Mesodermal cell (in vitro differentiated cells): ENCODE measurements at regions not wholly inside any gene's neighbourhood (a gene's known extent, or its start where the extent isn't known, plus 50 kb on each side); places are given as distances from the start of the nearest gene placed in this dataset.

Experiments
- H3K27ac ChIP-seq: 2 replicates; pipeline ENCODE4 v1.7.0; 2013; ENCODE audit warnings: mild to moderate bottlenecking, low read depth, low read length, moderate library complexity; ENCODE audit not compliant: severe bottlenecking
- H3K36me3 ChIP-seq: 2 replicates; pipeline ENCODE4 v1.7.1; 2013; ENCODE audit warnings: mild to moderate bottlenecking, low read length, moderate library complexity; ENCODE audit not compliant: control insufficient read depth, insufficient read depth
- H3K4me1 ChIP-seq: one replicate; pipeline ENCODE4 v1.7.1; 2013; ENCODE audit warnings: mild to moderate bottlenecking, low read length; ENCODE audit not compliant: insufficient read depth, control insufficient read depth, poor library complexity, severe bottlenecking
- H3K4me3 ChIP-seq: 2 replicates; pipeline ENCODE4 v1.7.0; 2013; ENCODE audit warnings: low read length, control low read depth, mild to moderate bottlenecking; ENCODE audit not compliant: insufficient read depth, poor library complexity, severe bottlenecking; ENCODE audit errors: extremely low read depth
- H3K9me3 ChIP-seq: 2 replicates; pipeline ENCODE4 v1.7.1; 2013; ENCODE audit warnings: mild to moderate bottlenecking, low read length, moderate library complexity; ENCODE audit not compliant: control insufficient read depth
- WGBS, 2 experiments: methylation state at CpG; one replicate each; pipeline ENCODE4 v1.1.5; 2013; ENCODE audit warnings: missing lambda C conversion rate in 2 of 2; ENCODE audit not compliant: insufficient coverage in 2 of 2; 5-methylcytosine and 5-hydroxymethylcytosine counted together

DNA sequence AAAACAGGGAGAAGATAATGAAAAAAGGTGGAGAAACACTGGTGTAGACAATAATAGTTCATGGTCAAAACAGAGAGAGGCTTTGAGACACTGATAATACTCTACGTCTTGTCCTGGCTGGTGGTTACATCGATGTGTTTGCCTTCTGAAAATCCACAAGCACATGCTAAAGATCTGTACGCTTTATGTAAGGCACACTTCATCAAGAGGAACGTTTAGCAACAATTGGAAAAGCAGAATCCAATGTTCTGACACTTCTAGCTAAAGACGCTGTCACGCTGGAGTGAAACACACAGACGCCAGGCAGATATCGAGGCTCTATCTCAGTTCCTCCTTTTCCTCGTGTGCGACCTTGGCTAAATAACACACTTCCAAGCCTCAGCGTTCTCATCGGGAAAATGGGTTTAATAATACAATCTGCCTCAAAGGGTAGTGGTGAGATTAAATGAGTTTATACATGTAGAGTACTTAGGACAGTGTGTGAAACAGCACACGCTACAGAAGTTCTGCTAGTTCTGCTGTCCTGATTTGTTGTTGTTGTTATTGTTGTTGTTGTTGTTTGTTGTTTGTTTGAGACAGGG, 386.1 kb downstream of the SETD4 start:
- Histone ChIP-seq H3K9me3 (no peaks in the 10 kb centered on the region), H3K36me3 (no peaks in the 10 kb centered on the region), H3K27ac (no peak overlapping the region), H3K4me1 (no peaks in the 10 kb centered on the region), H3K4me3 (no peak overlapping the region)
- 90 to 93% methylated on average over 8 to 13 of the region's 13 CpGs for WGBS, 2 experiments

DNA sequence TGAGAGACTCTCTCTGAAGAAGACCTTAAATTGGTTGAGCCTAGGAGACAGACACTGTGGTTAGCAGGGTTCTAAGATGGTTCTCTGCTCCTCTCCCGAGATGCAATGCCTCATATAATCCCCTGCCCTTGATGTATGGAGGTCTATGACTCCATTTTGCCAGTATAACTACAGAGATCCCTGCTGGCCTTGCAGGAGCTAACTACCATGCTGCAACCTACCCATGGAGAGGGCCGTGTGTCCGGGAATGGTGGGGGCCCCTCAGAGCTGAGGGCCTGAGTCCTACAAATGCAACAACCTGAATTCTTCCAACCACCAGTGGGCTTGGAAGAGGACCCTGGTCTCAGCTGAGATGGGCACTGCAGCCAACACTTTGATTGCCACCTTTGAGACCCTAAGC, 388.0 kb downstream of the SETD4 start:
- H3K36me3 ChIP-seq = no peaks in the 10 kb centered on the region
- no peaks in the 10 kb centered on the region for H3K9me3 ChIP-seq
- 78 to 95% methylated on average over 2 of the region's 3 CpGs for WGBS, 2 experiments
- no peak overlapping the region for H3K4me3 ChIP-seq
- H3K27ac ChIP-seq = no peak overlapping the region
- H3K4me1 ChIP-seq = no peaks in the 10 kb centered on the region

DNA sequence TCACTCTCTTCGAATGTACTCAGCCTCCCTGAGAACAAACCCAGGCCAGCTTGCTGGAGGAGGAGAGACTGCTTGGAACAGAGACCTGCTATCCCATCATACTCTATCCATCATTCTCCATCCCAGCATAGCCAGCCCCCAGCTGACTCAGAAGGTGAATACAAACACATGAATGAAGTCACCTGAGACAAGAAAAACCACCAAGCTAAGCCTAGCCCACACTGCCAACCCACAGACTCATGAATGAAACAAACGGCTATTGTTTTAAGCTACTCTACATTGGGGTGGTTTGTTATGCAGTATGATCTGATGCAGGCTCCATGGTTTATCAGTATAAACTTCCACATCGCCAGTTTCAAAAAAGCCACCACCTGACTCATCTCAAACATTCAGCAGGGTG, 395.6 kb downstream of the SETD4 start:
- WGBS, 2 experiments = 80% methylated on average over 1 of the region's 3 CpGs; no CpG with 5 or more reads in 1 of the 2 experiments

DNA sequence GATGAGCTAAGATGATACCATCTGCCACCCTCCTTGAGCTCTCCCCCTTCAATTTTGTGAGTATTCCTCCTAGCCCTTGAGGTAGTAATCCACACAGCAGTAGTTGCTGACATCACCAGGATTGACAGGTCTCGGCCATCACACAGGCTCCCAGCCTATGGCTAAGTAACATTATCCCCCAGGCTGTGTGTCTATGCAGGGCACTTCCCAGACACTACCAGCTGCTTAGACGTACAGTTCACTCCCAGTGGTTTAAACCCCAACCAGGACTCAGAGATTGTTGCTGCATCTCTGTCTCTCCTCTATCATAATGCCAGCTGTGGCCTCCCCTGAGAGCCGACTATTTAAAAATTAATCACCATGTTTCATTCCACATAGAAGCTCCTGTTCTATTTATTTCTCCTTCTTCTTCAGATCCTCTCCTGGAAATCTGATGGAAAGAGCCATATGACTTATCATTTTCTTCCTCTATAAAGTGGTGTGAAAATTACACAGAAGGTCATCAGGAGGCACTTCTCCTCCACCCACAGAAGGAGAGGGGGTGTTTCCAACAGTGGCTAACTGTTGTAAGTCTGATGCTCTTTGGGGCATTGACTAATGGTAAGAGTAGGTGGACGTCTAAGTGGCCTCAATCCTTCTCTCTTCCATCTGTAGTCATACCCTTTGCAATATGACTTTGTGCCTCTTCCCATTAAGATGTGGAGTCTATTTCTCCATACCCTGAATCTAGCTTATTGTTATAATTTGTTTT, 396.3 kb downstream of the SETD4 start:
- H3K9me3 ChIP-seq = no peaks in the 10 kb centered on the region
- no peaks in the 10 kb centered on the region for H3K4me1 ChIP-seq
- no peak overlapping the region for H3K4me3 ChIP-seq
- no peak overlapping the region for H3K27ac ChIP-seq
- WGBS, 2 experiments = 87 to 96% methylated on average over 3 of the region's 4 CpGs
- no peaks in the 10 kb centered on the region for H3K36me3 ChIP-seq

More for the DNA sequence above, 395.6 kb downstream of the SETD4 start:
- Histone ChIP-seq H3K36me3 (no peaks in the 10 kb centered on the region), H3K4me3 (no peak overlapping the region), H3K27ac (no peak overlapping the region), H3K4me1 (no peaks in the 10 kb centered on the region), H3K9me3 (no peaks in the 10 kb centered on the region)

DNA sequence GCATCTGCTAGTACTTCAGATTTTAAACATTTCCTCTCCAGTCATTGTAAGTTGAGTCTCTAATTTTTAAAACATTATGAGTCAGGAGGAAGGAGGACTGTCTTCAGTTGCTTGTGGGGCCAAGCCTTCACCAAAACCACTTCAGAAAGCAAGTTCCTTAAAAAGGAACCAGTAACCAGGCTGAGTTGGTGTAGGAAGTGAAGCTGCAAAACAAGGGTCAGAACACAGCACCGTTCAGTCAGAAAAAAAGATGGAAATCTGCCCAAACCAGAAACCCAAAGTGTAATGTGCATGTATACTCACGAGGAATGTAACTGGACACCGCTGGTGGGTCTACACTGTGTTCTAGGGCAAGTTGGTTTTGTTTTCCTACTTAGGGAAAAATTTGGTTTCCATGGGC, 402.1 kb downstream of the SETD4 start:
- Histone ChIP-seq H3K4me3 (no peak overlapping the region), H3K36me3 (no peaks in the 10 kb centered on the region), H3K9me3 (no peaks in the 10 kb centered on the region), H3K27ac (no peak overlapping the region), H3K4me1 (no peaks in the 10 kb centered on the region)
- 100% methylated on average over 2 to 3 of the region's 3 CpGs for WGBS, 2 experiments

DNA sequence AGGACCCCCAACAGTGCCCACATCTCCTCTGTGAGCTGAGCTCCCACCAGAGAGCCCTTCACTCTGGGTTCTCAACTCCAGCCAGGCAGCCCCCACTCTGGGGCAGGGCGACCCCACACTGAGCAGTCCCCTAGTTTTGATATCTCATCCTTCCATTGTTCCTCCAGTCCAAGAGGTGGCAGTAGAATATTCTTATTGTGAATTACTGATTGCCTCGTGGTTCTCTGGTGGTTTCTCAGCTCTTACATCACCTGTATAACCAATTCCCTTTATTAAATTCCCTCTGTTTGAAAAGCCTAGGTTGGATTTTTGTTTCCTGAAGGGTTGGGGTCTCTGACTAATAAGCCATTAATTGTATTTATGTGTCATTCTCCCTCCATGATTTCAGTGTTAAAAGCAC, 407.5 kb downstream of the SETD4 start:
- Histone ChIP-seq H3K4me3 (no peak overlapping the region), H3K36me3 (no peaks in the 10 kb centered on the region), H3K27ac (no peak overlapping the region), H3K9me3 (no peaks in the 10 kb centered on the region), H3K4me1 (peaks cover 4% of the 10 kb centered on the region)
- WGBS, 2 experiments = no CpG with 5 or more reads among the region's 2 CpGs

DNA sequence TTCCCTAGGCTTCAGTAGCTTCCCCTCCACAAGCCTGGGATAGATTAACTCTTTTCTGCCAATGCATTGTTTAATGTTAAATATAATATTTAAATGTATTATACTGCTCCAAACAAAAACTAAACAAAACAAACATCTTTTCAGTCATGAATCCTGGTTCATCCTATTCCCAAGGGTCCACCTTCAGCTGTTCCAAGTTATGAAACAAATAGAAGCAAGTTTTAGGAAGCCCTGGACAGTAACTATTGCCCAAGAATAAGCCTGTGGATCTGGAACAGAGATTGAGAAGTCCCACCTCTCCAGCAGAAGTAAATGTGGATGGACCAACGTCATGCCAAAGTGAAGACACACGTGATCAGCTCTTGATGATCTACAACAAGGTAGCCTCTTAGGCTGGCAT, 408.1 kb downstream of the SETD4 start:
- 100% methylated on average over 1 of the region's 2 CpGs; no CpG with 5 or more reads in 1 of the 2 experiments for WGBS, 2 experiments
- no peak overlapping the region for H3K27ac ChIP-seq
- no peaks in the 10 kb centered on the region for H3K36me3 ChIP-seq
- no peaks in the 10 kb centered on the region for H3K9me3 ChIP-seq
- H3K4me1 ChIP-seq = peaks cover 4% of the 10 kb centered on the region
- no peak overlapping the region for H3K4me3 ChIP-seq

DNA sequence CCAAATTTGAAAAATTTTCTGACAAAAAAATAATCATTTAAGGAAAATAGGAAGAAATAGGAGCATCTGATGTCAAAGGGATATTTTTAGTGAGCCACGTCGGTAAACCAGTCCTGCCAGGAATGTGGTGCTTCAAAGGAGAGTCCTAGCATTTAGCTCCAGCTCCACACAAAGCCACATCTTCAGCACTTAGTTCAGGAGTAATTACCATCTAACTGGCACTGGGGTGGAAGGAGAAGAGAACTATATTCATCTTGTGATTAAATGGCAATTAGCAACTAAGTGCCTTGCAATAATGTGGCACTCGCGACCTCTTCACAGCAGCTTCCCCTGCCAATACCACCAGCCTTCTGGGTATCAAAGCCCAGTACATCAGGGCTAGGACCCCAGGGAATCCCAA, 409.1 kb downstream of the SETD4 start:
- H3K4me1 ChIP-seq = peaks cover 4% of the 10 kb centered on the region
- WGBS, 2 experiments = 64% methylated on average over 2 of the region's 4 CpGs; no CpG with 5 or more reads in 1 of the 2 experiments
- no peak overlapping the region for H3K27ac ChIP-seq
- H3K9me3 ChIP-seq = no peaks in the 10 kb centered on the region
- H3K36me3 ChIP-seq = no peaks in the 10 kb centered on the region
- no peak overlapping the region for H3K4me3 ChIP-seq

DNA sequence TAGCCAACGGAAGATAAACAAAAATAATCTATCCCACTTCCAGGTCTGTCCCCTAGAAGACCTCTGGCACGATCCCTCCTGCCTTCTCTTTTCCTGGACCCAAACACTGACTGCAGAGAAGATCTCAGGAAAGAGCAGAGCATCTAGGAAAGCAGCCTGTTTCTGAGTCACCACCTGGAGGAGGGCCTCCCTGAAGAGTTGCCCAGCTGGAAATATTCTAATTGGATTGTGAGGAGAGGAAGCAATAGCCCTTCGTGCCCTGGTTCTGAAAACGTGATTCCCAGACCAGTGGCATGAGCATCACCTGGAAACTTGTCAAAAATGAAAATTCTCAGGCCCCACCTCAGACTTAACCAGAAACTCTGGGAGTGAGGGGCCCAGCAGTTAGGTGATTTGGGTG, 411.1 kb downstream of the SETD4 start:
- Histone ChIP-seq H3K9me3 (no peaks in the 10 kb centered on the region), H3K4me1 (peaks cover 4% of the 10 kb centered on the region), H3K36me3 (no peaks in the 10 kb centered on the region), H3K4me3 (no peak overlapping the region), H3K27ac (no peak overlapping the region)
- WGBS, 2 experiments = no CpG with 5 or more reads among the region's 4 CpGs

DNA sequence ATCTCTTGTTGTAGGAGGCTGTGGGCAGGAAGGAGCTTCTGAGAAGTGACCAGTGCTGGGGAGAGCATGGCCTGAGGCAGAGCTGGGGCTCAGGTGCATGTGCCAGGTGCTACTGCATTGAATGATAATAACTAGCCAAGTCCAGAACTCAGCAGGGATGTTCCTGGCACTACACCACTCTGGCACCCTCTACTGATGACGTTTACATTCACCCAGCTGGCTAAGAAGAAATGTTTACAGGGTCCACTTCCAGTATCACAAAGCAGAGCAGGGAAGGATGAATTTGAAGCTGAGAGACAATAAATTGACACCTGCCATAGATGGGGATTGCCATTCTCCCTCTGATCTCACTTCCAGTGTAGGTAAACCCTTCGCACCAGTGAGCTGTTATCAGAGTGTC, 411.8 kb downstream of the SETD4 start:
- H3K9me3 ChIP-seq = no peaks in the 10 kb centered on the region
- peaks cover 4% of the 10 kb centered on the region for H3K4me1 ChIP-seq
- no peak overlapping the region for H3K4me3 ChIP-seq
- no peaks in the 10 kb centered on the region for H3K36me3 ChIP-seq
- no peak overlapping the region for H3K27ac ChIP-seq
- 0 to 83% methylated on average over 1 of the region's 2 CpGs for WGBS, 2 experiments

DNA sequence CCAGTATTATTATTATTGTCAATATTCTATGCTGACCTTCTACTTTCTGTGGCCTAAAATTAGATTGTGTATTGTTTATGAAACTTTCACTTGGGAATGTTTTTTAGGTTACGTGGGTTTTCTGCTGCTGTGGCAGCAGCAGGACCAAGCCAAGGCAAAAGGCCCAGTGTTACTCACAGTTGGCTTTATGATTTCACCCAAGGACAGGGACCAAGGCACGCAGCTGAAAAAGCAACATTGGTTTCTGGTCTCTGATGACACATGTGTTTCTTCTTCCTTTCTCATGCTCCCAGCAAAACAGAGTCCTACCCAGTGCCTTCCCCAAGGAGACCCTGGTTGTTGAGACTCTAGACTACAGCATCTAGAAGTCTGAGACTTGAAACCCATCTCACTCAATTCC, 413.7 kb downstream of the SETD4 start:
- no peak overlapping the region for H3K4me3 ChIP-seq
- H3K9me3 ChIP-seq = no peaks in the 10 kb centered on the region
- H3K27ac ChIP-seq = no peak overlapping the region
- 87 to 89% methylated on average over 2 of the region's 2 CpGs for WGBS, 2 experiments
- no peaks in the 10 kb centered on the region for H3K36me3 ChIP-seq
- H3K4me1 ChIP-seq = peaks cover 4% of the 10 kb centered on the region
